Tibial nerve (tissue), 4 donors: ENCODE measurements at regions not wholly inside any gene's neighbourhood (a gene's known extent, or its start where the extent isn't known, plus 50 kb on each side); places are given as distances from the start of the nearest gene placed in this dataset.

Experiments
- CTCF ChIP-seq, 5 experiments: fragments of 200-600 bp in 3 of 5; fragments of 450-650 bp in 2 of 5; sonication (generic) in 3 of 5; IDR thresholded peaks; one replicate each; pipeline ENCODE4 v1.5.1; 2016 to 2019; ENCODE audit warnings: antibody characterized with exemption in 5 of 5, mild to moderate bottlenecking in 3 of 5, moderate library complexity in 2 of 5
- EP300 ChIP-seq, 2 donors: sonication (generic); formaldehyde crosslinking; IDR thresholded peaks; one replicate each; pipeline ENCODE4 v1.6.1; 2017; ENCODE audit warnings: antibody characterized with exemption in 2 of 2, mild to moderate bottlenecking in 1 of 2

DNA sequence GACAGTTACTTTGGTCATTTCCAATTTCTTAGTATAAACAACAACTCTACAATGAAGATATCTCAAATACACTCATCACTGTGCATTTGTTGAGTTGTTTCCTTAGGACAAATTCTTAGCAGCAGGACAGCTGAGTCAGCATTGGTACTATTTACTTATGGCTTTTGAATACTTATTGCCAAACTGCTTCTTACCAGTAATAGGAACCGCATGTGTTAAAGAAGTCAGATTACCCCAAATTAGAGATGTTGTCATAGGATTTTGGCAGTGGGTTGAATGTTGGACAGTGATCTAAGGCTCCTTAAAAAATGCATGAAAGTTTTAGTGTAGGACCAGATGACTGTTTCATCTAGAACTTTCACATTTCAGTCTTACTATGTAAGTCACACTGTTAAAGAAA, 280.1 kb upstream of the DMRT1 start:
- no peak for TF ChIP-seq CTCF (IDR thresholded peaks at IDR 0.05)
- TF ChIP-seq EP300 (IDR thresholded peaks at IDR 0.05) = no peak
